Stimulated activated naive CD8-positive, alpha-beta T cell treated with anti-CD3 and anti-CD28 coated beads, Interleukin-15, Interleukin-2, amounts not matched to agents 100 ng/mL and 50 ng/mL, for 24 hours (primary cell): ENCODE measurements at regions not wholly inside any gene's neighbourhood (a gene's known extent, or its start where the extent isn't known, plus 50 kb on each side); places are given as distances from the start of the nearest gene placed in this dataset.

Source experiments
- H3K27ac Mint-ChIP-seq: one replicate; pipeline ENCODE4 v1.8.0; 2021; ENCODE audit warnings: mild to moderate bottlenecking, mixed read lengths
- H3K27me3 Mint-ChIP-seq: one replicate; pipeline ENCODE4 v1.8.0; 2021; ENCODE audit warnings: mixed read lengths
- H3K36me3 Mint-ChIP-seq: one replicate; pipeline ENCODE4 v1.8.0; 2021; ENCODE audit warnings: low read depth, mixed read lengths
- H3K4me1 Mint-ChIP-seq: one replicate; pipeline ENCODE4 v1.8.0; 2021; ENCODE audit warnings: low read depth, mixed read lengths
- H3K4me3 Mint-ChIP-seq: one replicate; pipeline ENCODE4 v1.8.0; 2021; ENCODE audit warnings: mild to moderate bottlenecking, mixed read lengths
- H3K9me3 Mint-ChIP-seq: one replicate; pipeline ENCODE4 v1.8.0; 2021; ENCODE audit warnings: mixed read lengths

DNA sequence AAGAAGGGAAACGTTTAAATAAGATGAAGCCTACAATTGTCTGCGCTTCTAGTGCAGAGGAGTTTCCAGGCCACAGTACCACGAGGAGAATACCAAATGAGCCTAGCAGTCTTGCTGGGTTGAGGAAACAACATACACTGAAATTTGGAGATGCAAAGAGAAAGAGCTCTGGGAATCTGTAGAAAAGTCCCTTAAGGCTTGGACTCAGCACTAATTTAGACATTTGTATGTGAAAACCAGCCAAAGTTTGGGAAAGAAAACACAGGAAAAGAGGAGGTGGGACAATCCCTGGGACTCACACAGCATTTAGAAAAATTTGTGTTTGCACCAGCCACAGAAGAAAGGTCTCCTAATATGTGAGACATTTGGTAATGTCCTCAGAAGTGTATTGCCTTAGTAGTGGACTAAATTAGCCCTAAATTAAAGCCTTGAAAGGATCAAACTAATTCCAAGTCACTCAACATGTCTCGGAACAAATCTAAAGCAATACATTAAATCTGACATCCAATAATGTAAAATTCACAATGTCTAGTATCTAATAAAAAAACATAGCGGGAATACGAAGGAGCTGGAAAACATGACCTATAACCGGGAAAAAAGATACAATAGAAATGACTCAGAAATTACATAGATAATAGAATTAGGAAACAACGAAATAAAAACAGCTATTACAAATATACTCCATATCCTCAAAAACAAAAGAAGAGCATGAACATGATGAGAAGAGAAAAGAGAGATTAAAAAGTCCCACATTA lies 187.1 kb upstream of the NAMPT start:
- Mint-ChIP-seq H3K27me3 (peaks cover 13% of the 10 kb centered on the region), H3K4me1 (peaks cover 44% of the 10 kb centered on the region), H3K9me3 (peaks cover 6% of the 10 kb centered on the region), H3K36me3 (peaks cover 7% of the 10 kb centered on the region), H3K27ac (peak overlapping the region; percentile 89), H3K4me3 (no peak overlapping the region)

DNA sequence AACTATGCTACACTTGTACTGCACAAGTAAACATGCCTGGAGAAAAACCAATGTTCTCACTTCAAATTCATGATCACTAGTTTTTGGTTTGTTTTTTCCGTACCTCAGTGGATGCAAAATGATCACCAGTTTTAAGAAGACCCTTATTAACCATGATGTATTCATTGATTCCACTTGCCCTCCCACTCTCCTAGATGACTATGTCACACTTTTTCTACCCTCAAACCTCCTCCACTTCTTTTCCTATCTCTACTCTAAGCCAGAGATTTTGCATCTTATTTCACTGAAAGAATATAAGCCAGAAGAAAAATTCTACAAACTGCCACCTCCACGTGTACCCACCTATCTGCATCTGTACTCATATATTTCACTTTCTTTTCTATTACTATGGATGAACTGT lies 186.2 kb upstream of the NAMPT start:
- Mint-ChIP-seq H3K4me3 (peak overlapping the region; percentile 3), H3K4me1 (peaks cover 44% of the 10 kb centered on the region), H3K27me3 (peaks cover 13% of the 10 kb centered on the region), H3K27ac (peak overlapping the region; percentile 89), H3K9me3 (peaks cover 6% of the 10 kb centered on the region), H3K36me3 (peaks cover 7% of the 10 kb centered on the region)

DNA sequence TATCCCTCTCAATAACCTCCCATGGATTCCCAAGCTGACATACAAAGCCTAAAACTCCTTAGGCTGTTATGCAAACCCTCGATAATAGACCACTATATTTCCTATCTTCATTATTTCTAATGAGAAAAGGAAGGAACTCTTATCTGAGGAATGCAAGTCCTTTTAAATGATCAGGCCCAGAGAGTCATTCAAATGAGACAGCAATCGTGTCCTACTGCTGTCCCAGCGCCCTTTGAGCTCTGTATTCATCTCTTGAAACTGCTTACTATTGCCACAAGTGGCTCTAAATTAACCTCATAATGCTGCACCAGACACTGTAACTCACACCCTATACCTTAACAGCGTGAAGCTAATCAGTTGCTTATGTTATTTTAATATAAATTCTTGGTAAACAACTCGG lies 182.1 kb upstream of the NAMPT start:
- Mint-ChIP-seq H3K27ac (no peak overlapping the region), H3K36me3 (peaks cover 7% of the 10 kb centered on the region), H3K27me3 (no peaks in the 10 kb centered on the region)

DNA sequence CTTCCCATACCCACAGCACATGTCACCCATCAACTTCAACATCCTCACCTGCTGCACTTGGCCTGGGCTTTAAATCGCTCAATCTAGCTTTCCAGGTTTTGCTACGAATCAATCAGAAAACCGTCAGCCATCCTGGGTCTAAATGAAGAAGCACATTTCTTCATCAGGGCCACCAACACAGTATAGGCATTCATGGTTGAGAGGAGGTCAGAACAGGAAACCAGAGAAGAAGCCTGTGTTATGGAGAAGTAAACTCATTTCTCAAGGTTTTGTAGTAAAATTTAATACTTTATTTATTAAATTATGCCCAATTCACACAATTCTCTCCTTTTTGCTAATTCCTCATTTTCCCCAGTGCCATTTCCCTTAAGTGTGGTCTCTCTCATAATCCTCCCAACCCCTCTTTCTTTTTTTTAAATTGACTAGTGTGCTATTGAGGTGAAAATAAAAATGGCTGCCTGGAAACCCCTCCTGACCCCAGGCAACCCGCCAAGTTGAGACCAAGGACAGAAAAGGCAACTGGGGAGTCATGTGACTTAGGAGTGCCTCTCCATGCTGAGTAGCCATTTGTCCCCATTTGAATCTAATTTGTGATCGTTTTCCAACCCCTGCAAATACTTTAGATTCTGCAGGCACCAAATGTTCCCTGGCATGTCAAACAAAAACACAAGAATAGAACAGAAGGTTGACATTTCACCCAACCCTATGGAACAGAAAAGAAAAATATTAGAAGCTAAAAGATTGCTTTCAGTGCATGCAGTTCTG lies 181.1 kb upstream of the NAMPT start:
- peaks cover 15% of the 10 kb centered on the region for H3K36me3 Mint-ChIP-seq
- H3K27me3 Mint-ChIP-seq: no peaks in the 10 kb centered on the region
- no peak overlapping the region for H3K4me3 Mint-ChIP-seq
- peaks cover 63% of the 10 kb centered on the region for H3K4me1 Mint-ChIP-seq
- H3K27ac Mint-ChIP-seq: no peak overlapping the region
- H3K9me3 Mint-ChIP-seq: peaks cover 6% of the 10 kb centered on the region

More for the DNA sequence above, 182.1 kb upstream of the NAMPT start:
- H3K4me3 Mint-ChIP-seq: no peak overlapping the region
- peaks cover 63% of the 10 kb centered on the region for H3K4me1 Mint-ChIP-seq
- H3K9me3 Mint-ChIP-seq: peaks cover 6% of the 10 kb centered on the region

DNA sequence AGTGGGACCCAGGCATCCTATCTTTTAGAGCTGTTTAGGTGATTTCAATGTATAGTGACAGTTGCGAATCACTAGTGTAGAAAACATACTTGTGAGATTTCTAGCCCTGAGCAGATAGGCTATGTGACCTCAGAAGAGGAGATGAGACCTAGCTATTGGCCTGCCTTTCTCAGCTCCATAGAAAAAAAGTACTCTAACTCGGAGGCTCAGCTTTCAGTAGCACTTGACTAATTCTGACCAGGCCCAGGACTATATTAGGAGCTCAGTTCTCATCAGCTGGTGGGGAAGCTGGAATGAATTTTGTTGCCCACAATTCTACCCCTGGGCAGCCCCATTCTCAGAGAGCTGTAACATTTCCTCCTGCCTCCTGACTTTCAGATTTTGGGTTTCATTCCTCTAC lies 179.9 kb upstream of the NAMPT start:
- Mint-ChIP-seq H3K36me3 (peaks cover 19% of the 10 kb centered on the region), H3K27ac (no peak overlapping the region), H3K9me3 (peaks cover 10% of the 10 kb centered on the region)

DNA sequence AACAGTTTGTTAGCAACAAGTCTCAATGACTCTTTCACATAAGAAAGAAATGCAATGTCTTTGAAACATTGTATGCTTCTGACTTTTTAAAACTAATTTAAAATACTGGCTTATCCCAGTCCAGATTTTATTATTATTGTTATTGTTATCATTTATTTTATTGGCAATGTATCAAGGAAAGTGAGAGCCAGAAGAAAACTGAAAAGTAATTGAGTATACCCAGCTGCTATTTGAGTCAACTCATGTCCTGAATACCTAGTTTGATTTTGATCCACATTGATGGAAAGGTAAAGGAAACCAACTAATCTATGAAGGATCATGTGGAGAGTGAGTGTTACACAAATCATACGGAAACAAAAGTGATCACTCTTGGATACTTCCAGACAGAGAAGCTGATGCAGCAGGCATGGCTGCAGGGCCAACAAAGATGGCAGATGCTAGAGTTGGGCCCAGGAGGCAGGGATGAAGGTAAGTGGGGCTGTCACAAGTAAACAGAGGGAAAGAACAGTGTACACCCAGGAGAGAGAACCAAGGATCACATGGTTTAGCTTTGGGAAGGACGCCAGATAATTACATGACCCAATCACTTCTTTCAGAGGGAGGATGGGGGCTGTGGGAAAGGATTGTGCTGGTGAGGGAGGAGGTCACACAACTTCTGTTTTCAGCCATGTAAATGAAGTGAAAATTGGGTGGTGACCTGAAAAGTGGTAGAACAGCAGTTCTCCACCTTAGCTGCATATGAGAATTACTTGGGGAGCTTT lies 179.2 kb upstream of the NAMPT start:
- Mint-ChIP-seq H3K4me3 (no peak overlapping the region), H3K27me3 (no peaks in the 10 kb centered on the region), H3K36me3 (peaks cover 18% of the 10 kb centered on the region), H3K4me1 (peaks cover 51% of the 10 kb centered on the region), H3K9me3 (peaks cover 9% of the 10 kb centered on the region), H3K27ac (peak overlapping the region; percentile 57)

More for the DNA sequence above, 179.9 kb upstream of the NAMPT start:
- Mint-ChIP-seq H3K27me3 (no peaks in the 10 kb centered on the region), H3K4me1 (peaks cover 57% of the 10 kb centered on the region), H3K4me3 (no peak overlapping the region)

DNA sequence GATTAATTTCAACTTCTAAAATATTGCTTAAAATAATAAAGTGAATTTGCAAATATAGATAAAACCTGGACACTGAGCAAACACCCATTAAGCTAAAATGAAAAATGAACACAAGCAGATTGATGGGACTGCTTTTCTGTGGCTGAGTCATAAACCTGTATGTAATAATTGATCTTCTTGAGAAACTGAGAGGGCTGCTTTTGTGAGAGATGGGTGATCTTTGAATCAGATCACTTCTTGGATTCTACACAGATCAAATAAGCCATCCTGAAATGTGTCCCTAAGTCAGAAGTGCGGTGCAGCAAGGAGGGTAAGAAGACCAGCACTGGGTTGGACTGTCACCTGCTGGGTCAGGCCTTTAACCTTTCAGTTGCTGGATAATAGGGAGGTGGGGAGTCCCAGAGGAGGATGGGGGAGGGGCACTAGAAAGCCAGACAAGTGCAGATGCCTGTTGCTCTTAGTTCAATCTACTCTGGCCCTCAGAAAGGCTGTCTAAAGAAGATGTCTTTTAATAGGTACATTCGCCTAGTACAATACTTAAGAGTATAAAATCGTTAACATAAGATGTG lies 178.2 kb upstream of the NAMPT start:
- H3K27ac Mint-ChIP-seq: peak overlapping the region; percentile 83

DNA sequence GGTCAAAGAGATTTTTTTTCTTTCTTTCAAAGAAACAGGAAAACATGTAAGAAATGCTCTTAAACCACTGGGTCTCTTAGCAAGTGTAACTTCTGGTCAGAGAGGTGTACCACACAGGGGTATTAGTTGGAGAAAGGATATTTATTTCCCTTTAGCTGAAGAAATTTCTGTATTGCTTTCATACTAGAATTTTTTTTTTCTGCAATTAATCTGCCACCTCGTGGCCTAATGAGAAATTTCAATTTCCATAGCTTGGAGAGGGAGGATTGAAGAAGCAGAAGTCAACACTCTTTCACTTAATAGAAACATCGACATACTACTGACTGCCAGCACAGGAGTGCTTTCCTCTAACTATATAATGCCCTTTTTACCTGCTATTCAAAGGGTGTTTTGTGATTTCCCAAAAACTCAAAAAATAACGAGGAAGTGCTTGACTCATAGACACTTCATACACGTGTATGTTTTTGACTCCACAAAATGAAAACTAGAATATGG lies 177.6 kb upstream of the NAMPT start:
- H3K27ac Mint-ChIP-seq: peak overlapping the region; percentile 83
- H3K4me1 Mint-ChIP-seq: peaks cover 47% of the 10 kb centered on the region
- peaks cover 25% of the 10 kb centered on the region for H3K36me3 Mint-ChIP-seq
- H3K4me3 Mint-ChIP-seq: peak overlapping the region; percentile 22
- H3K27me3 Mint-ChIP-seq: peaks cover 3% of the 10 kb centered on the region
- H3K9me3 Mint-ChIP-seq: peaks cover 12% of the 10 kb centered on the region

More for the DNA sequence above, 178.2 kb upstream of the NAMPT start:
- Mint-ChIP-seq H3K4me3 (peak overlapping the region; percentile 36), H3K27me3 (peaks cover 3% of the 10 kb centered on the region), H3K4me1 (peaks cover 47% of the 10 kb centered on the region), H3K36me3 (peaks cover 23% of the 10 kb centered on the region), H3K9me3 (peaks cover 12% of the 10 kb centered on the region)

DNA sequence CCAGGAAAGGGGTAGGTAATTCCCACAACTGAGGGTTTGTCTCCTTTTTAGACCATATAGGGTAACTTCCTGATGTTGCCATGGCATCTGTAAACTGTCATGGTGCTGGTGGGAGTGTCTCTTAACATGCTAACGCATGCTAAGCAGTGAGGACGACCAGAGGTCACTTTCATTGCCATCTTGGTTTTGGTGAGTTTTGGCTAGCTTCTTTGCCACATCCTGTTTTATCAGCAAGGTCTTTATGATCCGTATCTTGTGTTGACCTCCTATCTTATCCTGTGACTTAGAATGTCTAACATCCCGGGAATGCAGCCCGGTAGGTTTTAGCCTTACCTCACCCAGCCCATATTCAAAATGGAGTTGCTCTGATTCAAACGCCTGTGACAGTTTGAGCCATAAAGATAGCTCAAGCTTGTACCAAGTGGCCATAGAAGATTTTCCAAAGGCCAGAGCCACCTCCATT lies 176.0 kb upstream of the NAMPT start:
- no peak overlapping the region for H3K27ac Mint-ChIP-seq
- peaks cover 47% of the 10 kb centered on the region for H3K4me1 Mint-ChIP-seq
- no peak overlapping the region for H3K4me3 Mint-ChIP-seq
- peaks cover 25% of the 10 kb centered on the region for H3K36me3 Mint-ChIP-seq
- peaks cover 18% of the 10 kb centered on the region for H3K9me3 Mint-ChIP-seq
- peaks cover 3% of the 10 kb centered on the region for H3K27me3 Mint-ChIP-seq

DNA sequence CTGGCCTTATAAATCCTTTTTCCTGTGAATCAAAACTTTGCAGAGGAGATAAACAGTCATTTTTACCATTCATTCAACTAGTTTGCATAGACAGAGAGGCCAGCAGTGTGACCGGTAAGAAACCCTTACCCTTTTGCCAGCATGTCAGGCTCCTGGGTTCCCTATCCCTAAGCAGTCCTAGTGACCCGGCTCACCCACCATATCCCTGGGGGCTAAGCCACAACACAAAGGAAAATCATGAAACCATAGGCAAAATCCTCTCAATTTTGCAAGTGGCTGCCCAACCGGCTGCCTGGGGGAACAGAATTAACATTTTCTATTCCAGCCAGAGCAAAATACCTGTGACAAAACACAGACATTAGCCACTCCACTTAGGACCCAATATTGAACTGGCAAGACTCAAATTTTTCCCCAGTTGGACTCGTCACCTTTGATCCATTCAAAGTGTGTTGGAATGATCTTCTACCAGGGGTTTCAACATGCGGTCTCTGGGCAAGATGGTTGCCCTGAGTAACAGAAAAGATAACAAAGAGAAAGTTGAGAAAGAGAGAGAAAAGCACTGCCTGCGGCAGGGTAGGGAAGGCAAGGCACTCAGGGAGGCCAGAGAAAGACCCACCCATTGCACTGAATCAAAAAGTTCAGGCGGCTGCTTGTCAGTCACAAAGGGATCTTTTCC lies 174.8 kb upstream of the NAMPT start:
- no peak overlapping the region for H3K4me3 Mint-ChIP-seq
- H3K27me3 Mint-ChIP-seq: peaks cover 3% of the 10 kb centered on the region
- peaks cover 18% of the 10 kb centered on the region for H3K9me3 Mint-ChIP-seq
- no peak overlapping the region for H3K27ac Mint-ChIP-seq
- peaks cover 41% of the 10 kb centered on the region for H3K4me1 Mint-ChIP-seq
- peaks cover 25% of the 10 kb centered on the region for H3K36me3 Mint-ChIP-seq

DNA sequence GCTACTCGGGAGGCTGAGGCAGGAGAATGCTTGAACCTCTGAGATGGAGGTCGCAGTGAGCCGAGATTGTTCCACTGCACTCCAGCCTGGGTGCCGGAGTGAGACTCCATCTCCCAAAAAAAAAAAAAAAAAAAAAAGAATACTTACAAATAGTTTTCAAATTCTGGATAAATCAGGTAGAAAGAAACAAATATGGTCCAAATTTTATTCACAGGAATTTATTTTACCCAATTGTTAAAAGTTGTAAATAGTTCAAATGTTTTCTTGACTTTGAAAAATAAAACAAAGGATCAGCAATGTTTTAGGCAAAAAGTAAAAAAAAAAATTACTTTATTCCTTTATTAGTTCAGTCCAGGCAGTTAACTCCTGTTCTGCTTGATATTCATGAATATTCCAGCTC lies 172.9 kb upstream of the NAMPT start:
- Mint-ChIP-seq H3K27ac (no peak overlapping the region), H3K4me1 (peaks cover 24% of the 10 kb centered on the region), H3K27me3 (peaks cover 3% of the 10 kb centered on the region), H3K4me3 (no peak overlapping the region), H3K36me3 (peaks cover 26% of the 10 kb centered on the region), H3K9me3 (peaks cover 19% of the 10 kb centered on the region)

DNA sequence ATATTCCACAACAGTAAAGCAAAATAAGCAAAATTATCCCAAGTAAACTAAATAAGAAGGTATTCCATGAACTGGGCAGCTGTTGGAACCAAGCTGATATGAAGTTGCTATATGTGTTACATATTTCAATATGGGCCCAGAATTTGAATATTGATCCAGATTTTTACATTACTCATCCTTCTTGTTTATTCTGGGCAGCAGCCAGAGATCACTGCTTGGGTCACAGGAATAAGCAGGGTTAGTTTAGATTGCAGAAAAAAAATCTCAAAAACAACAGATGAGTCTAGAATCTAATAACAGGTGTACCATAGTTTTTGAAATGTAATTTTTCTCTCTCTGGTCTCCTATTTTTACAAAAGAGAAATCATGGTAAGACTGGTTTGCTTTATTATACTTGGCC lies 171.5 kb upstream of the NAMPT start:
- Mint-ChIP-seq H3K27me3 (peaks cover 4% of the 10 kb centered on the region), H3K9me3 (peaks cover 28% of the 10 kb centered on the region), H3K4me1 (peaks cover 11% of the 10 kb centered on the region), H3K27ac (no peak overlapping the region), H3K4me3 (no peak overlapping the region), H3K36me3 (peaks cover 30% of the 10 kb centered on the region)

DNA sequence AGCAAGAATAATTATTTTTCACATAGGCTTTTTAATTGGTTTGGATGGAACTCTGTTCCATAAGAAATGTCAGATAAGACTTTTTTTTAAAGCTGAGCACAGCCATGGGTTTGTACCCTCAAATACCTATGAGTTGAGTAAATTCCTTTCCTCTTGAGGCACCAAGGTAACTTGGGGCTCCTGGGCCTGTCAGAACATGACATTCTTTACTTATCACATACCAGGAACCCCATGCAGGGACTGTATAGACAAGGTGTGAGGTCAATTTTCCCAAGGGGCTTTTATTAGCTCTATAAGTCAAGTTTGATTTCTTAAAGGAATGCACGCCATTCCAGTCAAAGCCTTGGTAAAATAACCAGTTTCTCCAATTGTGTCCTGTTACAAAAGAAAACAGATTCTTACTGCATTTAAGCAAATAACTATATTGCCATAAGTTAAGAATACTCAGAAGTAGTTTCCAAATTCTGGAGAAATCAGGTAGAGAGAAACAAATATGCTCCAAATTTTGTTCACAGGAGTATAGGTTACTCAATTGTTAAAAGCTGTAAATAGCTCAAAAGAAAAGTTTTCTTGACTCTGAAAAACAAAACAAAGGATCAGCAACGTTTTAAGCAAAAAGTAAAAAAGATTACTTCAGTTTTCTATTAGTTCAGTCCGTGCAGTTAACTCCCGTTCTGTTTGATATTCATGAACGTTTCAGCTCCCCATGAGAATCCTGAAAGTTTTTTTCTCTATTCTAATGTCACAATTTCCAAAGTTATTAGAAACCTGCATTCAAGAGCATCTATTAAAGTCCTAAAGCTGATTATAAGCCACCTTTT lies 167.5 kb upstream of the NAMPT start:
- no peak overlapping the region for H3K27ac Mint-ChIP-seq
- peaks cover 25% of the 10 kb centered on the region for H3K9me3 Mint-ChIP-seq
- H3K27me3 Mint-ChIP-seq: peaks cover 14% of the 10 kb centered on the region
- H3K36me3 Mint-ChIP-seq: peaks cover 15% of the 10 kb centered on the region
- H3K4me3 Mint-ChIP-seq: no peak overlapping the region
- H3K4me1 Mint-ChIP-seq: peaks cover 17% of the 10 kb centered on the region
